Endothelial cell (in vitro differentiated cells): ENCODE measurements at regions not wholly inside any gene's neighbourhood (a gene's known extent, or its start where the extent isn't known, plus 50 kb on each side); places are given as distances from the start of the nearest gene placed in this dataset.

Source experiments
- DNase-seq: peaks from one replicate; pipeline ENCODE4 v3.0.0; 2021; ENCODE audit warnings: low spot score
- H3K27ac Mint-ChIP-seq: one replicate; pipeline ENCODE4 v1.8.0; 2021; ENCODE audit warnings: mixed read lengths, inconsistent platforms; ENCODE audit not compliant: unreplicated experiment
- H3K27me3 Mint-ChIP-seq: one replicate; pipeline ENCODE4 v1.8.0; 2021; ENCODE audit warnings: mild to moderate bottlenecking, moderate library complexity, mixed read lengths, inconsistent platforms; ENCODE audit not compliant: unreplicated experiment
- H3K36me3 Mint-ChIP-seq: one replicate; pipeline ENCODE4 v1.8.0; 2021; ENCODE audit warnings: mild to moderate bottlenecking, low read depth, mixed read lengths, inconsistent platforms; ENCODE audit not compliant: unreplicated experiment
- H3K4me1 Mint-ChIP-seq: one replicate; pipeline ENCODE4 v1.8.0; 2021; ENCODE audit warnings: mild to moderate bottlenecking, mixed read lengths, inconsistent platforms; ENCODE audit not compliant: unreplicated experiment
- H3K4me3 Mint-ChIP-seq: one replicate; pipeline ENCODE4 v1.8.0; 2021; ENCODE audit warnings: mild to moderate bottlenecking, mixed read lengths, inconsistent platforms; ENCODE audit not compliant: unreplicated experiment
- H3K9me3 Mint-ChIP-seq: one replicate; pipeline ENCODE4 v1.8.0; 2021; ENCODE audit warnings: mixed read lengths, inconsistent platforms; ENCODE audit not compliant: unreplicated experiment
- TF ChIP-seq, protein P1 (sequence below): fragments of 200-600 bp; sonication (generic); IDR thresholded peaks from one replicate; pipeline ENCODE4 v1.5.0; 2021; ENCODE audit warnings: antibody characterized with exemption; ENCODE audit not compliant: unreplicated experiment

DNA sequence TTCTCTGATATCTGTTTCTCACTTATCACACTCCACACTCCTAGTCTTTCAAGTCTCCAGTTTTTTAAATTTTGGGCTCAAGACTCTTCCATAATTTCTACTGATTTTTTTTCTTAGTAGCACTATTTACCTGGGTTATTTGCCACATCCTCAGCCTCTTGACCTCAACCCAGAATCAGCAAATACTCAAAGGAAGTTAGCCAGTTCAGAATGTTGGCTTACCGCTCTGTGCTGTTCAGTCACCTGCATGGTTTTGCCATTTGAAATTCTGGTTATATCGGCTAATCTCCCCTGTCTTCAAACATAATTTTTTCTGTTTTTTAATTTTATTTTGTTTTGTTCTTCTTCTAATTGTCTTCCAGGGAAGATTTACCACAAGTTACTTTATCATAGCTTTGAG lies 412.6 kb downstream of the PTH2R start:
- no peaks in the 10 kb centered on the region for H3K9me3 Mint-ChIP-seq

GRCh38 chr2:208820014-208820688 lies 413.6 kb downstream of the PTH2R start:
- Mint-ChIP-seq H3K4me3 (no peak overlapping the region), H3K9me3 (no peaks in the 10 kb centered on the region), H3K27ac (no peak overlapping the region), H3K36me3 (no peaks in the 10 kb centered on the region), H3K4me1 (peaks cover 5% of the 10 kb centered on the region), H3K27me3 (no peaks in the 10 kb centered on the region)
- no peak for DNase-seq
- TF ChIP-seq, protein P1, sequence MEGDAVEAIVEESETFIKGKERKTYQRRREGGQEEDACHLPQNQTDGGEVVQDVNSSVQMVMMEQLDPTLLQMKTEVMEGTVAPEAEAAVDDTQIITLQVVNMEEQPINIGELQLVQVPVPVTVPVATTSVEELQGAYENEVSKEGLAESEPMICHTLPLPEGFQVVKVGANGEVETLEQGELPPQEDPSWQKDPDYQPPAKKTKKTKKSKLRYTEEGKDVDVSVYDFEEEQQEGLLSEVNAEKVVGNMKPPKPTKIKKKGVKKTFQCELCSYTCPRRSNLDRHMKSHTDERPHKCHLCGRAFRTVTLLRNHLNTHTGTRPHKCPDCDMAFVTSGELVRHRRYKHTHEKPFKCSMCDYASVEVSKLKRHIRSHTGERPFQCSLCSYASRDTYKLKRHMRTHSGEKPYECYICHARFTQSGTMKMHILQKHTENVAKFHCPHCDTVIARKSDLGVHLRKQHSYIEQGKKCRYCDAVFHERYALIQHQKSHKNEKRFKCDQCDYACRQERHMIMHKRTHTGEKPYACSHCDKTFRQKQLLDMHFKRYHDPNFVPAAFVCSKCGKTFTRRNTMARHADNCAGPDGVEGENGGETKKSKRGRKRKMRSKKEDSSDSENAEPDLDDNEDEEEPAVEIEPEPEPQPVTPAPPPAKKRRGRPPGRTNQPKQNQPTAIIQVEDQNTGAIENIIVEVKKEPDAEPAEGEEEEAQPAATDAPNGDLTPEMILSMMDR = no peak

More for the DNA sequence above, 412.6 kb downstream of the PTH2R start:
- TF ChIP-seq, protein P1 = no peak
- no peaks in the 10 kb centered on the region for H3K36me3 Mint-ChIP-seq
- H3K27ac Mint-ChIP-seq = no peak overlapping the region
- H3K4me1 Mint-ChIP-seq = peaks cover 5% of the 10 kb centered on the region
- no peak for DNase-seq
- H3K4me3 Mint-ChIP-seq = no peak overlapping the region
- no peaks in the 10 kb centered on the region for H3K27me3 Mint-ChIP-seq

- H3K27me3 Mint-ChIP-seq = peaks cover 1% of the 10 kb centered on the region
- TF ChIP-seq, protein P1 = no peak
- H3K36me3 Mint-ChIP-seq = peaks cover 10% of the 10 kb centered on the region
- peaks cover 19% of the 10 kb centered on the region for H3K4me1 Mint-ChIP-seq
- DNase-seq = peak; percentile 6
- peaks cover 8% of the 10 kb centered on the region for H3K9me3 Mint-ChIP-seq
- H3K4me3 Mint-ChIP-seq = no peak overlapping the region
- peak overlapping the region; percentile 76 for H3K27ac Mint-ChIP-seq
Observed at GRCh38 chr2:208827109-208827508, 420.5 kb downstream of the PTH2R start.

GRCh38 chr2:208827549-208828221 lies 421.1 kb downstream of the PTH2R start:
- H3K27ac Mint-ChIP-seq = peak overlapping the region; percentile 20
- peaks cover 19% of the 10 kb centered on the region for H3K4me1 Mint-ChIP-seq
- H3K4me3 Mint-ChIP-seq = no peak overlapping the region
- DNase-seq = no peak
- peaks cover 8% of the 10 kb centered on the region for H3K9me3 Mint-ChIP-seq
- peaks cover 1% of the 10 kb centered on the region for H3K27me3 Mint-ChIP-seq
- TF ChIP-seq, protein P1 = no peak
- peaks cover 11% of the 10 kb centered on the region for H3K36me3 Mint-ChIP-seq

- no peak for DNase-seq
- Mint-ChIP-seq H3K27ac (no peak overlapping the region), H3K4me3 (no peak overlapping the region), H3K9me3 (peaks cover 8% of the 10 kb centered on the region), H3K36me3 (peaks cover 16% of the 10 kb centered on the region), H3K27me3 (peaks cover 1% of the 10 kb centered on the region), H3K4me1 (peaks cover 19% of the 10 kb centered on the region)
- TF ChIP-seq, protein P1 = no peak
Observed at GRCh38 chr2:208830203-208830602, 423.6 kb downstream of the PTH2R start.
